ENCODE measurements at regions not wholly inside any gene's neighbourhood (a gene's known extent, or its start where the extent isn't known, plus 50 kb on each side); places are given as distances from the start of the nearest gene placed in this dataset.

GRCh38 chr5:2110934-2111462 lies 228.3 kb upstream of the IRX4 start:
- Histone ChIP-seq H3K27me3 (ENCODE audit: control insufficient read depth, insufficient read depth, low read length) (peaks cover 7% of the 10 kb centered on the region), H3K36me3 (ENCODE audit: control insufficient read depth, insufficient read depth, low read length) (no peaks in the 10 kb centered on the region), H3K4me3 (ENCODE audit: low read length) (no peak overlapping the region), H3K9me3 (ENCODE audit: control insufficient read depth, low read length) (no peaks in the 10 kb centered on the region), H3K9ac (ENCODE audit: low read length) (no peak overlapping the region), H3K4me1 (ENCODE audit: control insufficient read depth, insufficient read depth, low read length) (no peaks in the 10 kb centered on the region)

GRCh38 chr5:2110137-2110933 lies 227.6 kb upstream of the IRX4 start:
- H3K4me1 ChIP-seq (ENCODE audit: control insufficient read depth, insufficient read depth, low read length), result no peaks in the 10 kb centered on the region
- H3K9ac ChIP-seq (ENCODE audit: low read length), result no peak overlapping the region
- peaks cover 7% of the 10 kb centered on the region for H3K27me3 ChIP-seq (ENCODE audit: control insufficient read depth, insufficient read depth, low read length)
- no peak overlapping the region for H3K4me3 ChIP-seq (ENCODE audit: low read length)
- no peaks in the 10 kb centered on the region for H3K9me3 ChIP-seq (ENCODE audit: control insufficient read depth, low read length)
- no peaks in the 10 kb centered on the region for H3K36me3 ChIP-seq (ENCODE audit: control insufficient read depth, insufficient read depth, low read length)

GRCh38 chr5:2109566-2109965 lies 226.8 kb upstream of the IRX4 start:
- Histone ChIP-seq H3K4me1 (ENCODE audit: control insufficient read depth, insufficient read depth, low read length) (no peaks in the 10 kb centered on the region), H3K9me3 (ENCODE audit: control insufficient read depth, low read length) (no peaks in the 10 kb centered on the region), H3K9ac (ENCODE audit: low read length) (no peak overlapping the region), H3K36me3 (ENCODE audit: control insufficient read depth, insufficient read depth, low read length) (no peaks in the 10 kb centered on the region), H3K4me3 (ENCODE audit: low read length) (no peak overlapping the region), H3K27me3 (ENCODE audit: control insufficient read depth, insufficient read depth, low read length) (peaks cover 7% of the 10 kb centered on the region)

- Histone ChIP-seq H3K9ac (ENCODE audit: low read length) (no peak overlapping the region), H3K27me3 (ENCODE audit: control insufficient read depth, insufficient read depth, low read length) (peaks cover 7% of the 10 kb centered on the region), H3K4me3 (ENCODE audit: low read length) (no peak overlapping the region), H3K9me3 (ENCODE audit: control insufficient read depth, low read length) (no peaks in the 10 kb centered on the region), H3K36me3 (ENCODE audit: control insufficient read depth, insufficient read depth, low read length) (no peaks in the 10 kb centered on the region), H3K4me1 (ENCODE audit: control insufficient read depth, insufficient read depth, low read length) (no peaks in the 10 kb centered on the region)
These were observed 224.0 kb upstream of the IRX4 start for GRCh38 chr5:2106721-2107120.

DNA sequence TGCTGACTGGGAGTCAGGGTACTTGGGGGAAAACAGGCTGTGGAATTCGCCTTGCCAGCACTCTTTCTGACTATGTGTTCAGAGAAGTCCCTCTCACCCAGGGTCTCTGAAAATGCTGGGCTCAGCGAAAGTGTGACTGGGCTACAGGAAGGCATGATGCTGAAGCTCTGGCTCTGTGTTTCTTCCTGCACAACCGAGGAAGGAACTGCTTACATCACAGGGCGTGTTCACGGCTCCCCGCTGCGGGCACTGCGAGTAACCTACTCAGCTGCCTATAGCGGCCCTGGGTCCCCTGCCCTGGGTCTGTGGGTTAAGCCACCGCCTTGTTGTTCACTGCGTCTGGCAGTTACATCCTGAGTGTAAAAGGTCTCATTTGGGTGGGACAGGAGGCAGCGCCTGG lies 222.4 kb upstream of the IRX4 start:
- H3K4me1 ChIP-seq (ENCODE audit: control insufficient read depth, insufficient read depth, low read length), result no peaks in the 10 kb centered on the region
- no peak overlapping the region for H3K9ac ChIP-seq (ENCODE audit: low read length)
- H3K36me3 ChIP-seq (ENCODE audit: control insufficient read depth, insufficient read depth, low read length), result no peaks in the 10 kb centered on the region
- no peaks in the 10 kb centered on the region for H3K27me3 ChIP-seq (ENCODE audit: control insufficient read depth, insufficient read depth, low read length)
- no peak overlapping the region for H3K4me3 ChIP-seq (ENCODE audit: low read length)
- no peaks in the 10 kb centered on the region for H3K9me3 ChIP-seq (ENCODE audit: control insufficient read depth, low read length)

- Histone ChIP-seq H3K4me3 (ENCODE audit: low read length) (no peak overlapping the region), H3K36me3 (ENCODE audit: control insufficient read depth, insufficient read depth, low read length) (no peaks in the 10 kb centered on the region), H3K9me3 (ENCODE audit: control insufficient read depth, low read length) (no peaks in the 10 kb centered on the region), H3K27me3 (ENCODE audit: control insufficient read depth, insufficient read depth, low read length) (no peaks in the 10 kb centered on the region), H3K4me1 (ENCODE audit: control insufficient read depth, insufficient read depth, low read length) (no peaks in the 10 kb centered on the region), H3K9ac (ENCODE audit: low read length) (no peak overlapping the region)
These were observed 221.2 kb upstream of the IRX4 start for GRCh38 chr5:2103940-2104339.

- no peaks in the 10 kb centered on the region for H3K27me3 ChIP-seq (ENCODE audit: control insufficient read depth, insufficient read depth, low read length)
- no peaks in the 10 kb centered on the region for H3K9me3 ChIP-seq (ENCODE audit: control insufficient read depth, low read length)
- no peak overlapping the region for H3K4me3 ChIP-seq (ENCODE audit: low read length)
- no peak overlapping the region for H3K9ac ChIP-seq (ENCODE audit: low read length)
- H3K4me1 ChIP-seq (ENCODE audit: control insufficient read depth, insufficient read depth, low read length), result no peaks in the 10 kb centered on the region
- no peaks in the 10 kb centered on the region for H3K36me3 ChIP-seq (ENCODE audit: control insufficient read depth, insufficient read depth, low read length)
These were observed 220.4 kb upstream of the IRX4 start for GRCh38 chr5:2102819-2103776.

GRCh38 chr5:2101685-2102084 lies 219.0 kb upstream of the IRX4 start:
- H3K27me3 ChIP-seq (ENCODE audit: control insufficient read depth, insufficient read depth, low read length), result no peaks in the 10 kb centered on the region
- no peak overlapping the region for H3K9ac ChIP-seq (ENCODE audit: low read length)
- no peak overlapping the region for H3K4me3 ChIP-seq (ENCODE audit: low read length)
- no peaks in the 10 kb centered on the region for H3K4me1 ChIP-seq (ENCODE audit: control insufficient read depth, insufficient read depth, low read length)
- H3K9me3 ChIP-seq (ENCODE audit: control insufficient read depth, low read length), result no peaks in the 10 kb centered on the region
- H3K36me3 ChIP-seq (ENCODE audit: control insufficient read depth, insufficient read depth, low read length), result no peaks in the 10 kb centered on the region

- H3K4me1 ChIP-seq (ENCODE audit: control insufficient read depth, insufficient read depth, low read length), result no peaks in the 10 kb centered on the region
- H3K9me3 ChIP-seq (ENCODE audit: control insufficient read depth, low read length), result no peaks in the 10 kb centered on the region
- no peaks in the 10 kb centered on the region for H3K27me3 ChIP-seq (ENCODE audit: control insufficient read depth, insufficient read depth, low read length)
- no peak overlapping the region for H3K4me3 ChIP-seq (ENCODE audit: low read length)
- no peaks in the 10 kb centered on the region for H3K36me3 ChIP-seq (ENCODE audit: control insufficient read depth, insufficient read depth, low read length)
- H3K9ac ChIP-seq (ENCODE audit: low read length), result no peak overlapping the region
These were observed 214.3 kb upstream of the IRX4 start for GRCh38 chr5:2096887-2097505.

DNA sequence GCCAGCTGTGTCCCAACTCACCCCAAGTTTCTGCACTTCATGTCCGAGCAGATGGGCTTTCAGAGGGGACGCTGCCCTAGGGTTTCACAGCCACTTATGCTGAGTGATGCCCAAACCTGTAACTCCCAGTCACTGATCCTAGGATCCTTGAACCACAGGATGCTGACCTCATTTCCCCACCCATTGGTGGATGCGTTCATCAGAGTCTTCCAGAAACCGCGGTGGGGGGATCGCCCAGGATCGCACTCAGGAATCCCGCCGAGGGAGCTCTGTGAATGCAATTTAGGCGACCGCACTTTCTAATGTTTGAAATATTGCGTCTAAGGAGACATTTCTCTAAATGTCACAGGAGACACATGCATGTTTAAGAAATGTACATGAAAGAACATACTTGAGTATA lies 212.3 kb upstream of the IRX4 start:
- Histone ChIP-seq H3K4me3 (ENCODE audit: low read length) (no peak overlapping the region), H3K36me3 (ENCODE audit: control insufficient read depth, insufficient read depth, low read length) (no peaks in the 10 kb centered on the region), H3K9me3 (ENCODE audit: control insufficient read depth, low read length) (no peaks in the 10 kb centered on the region), H3K27me3 (ENCODE audit: control insufficient read depth, insufficient read depth, low read length) (no peaks in the 10 kb centered on the region), H3K4me1 (ENCODE audit: control insufficient read depth, insufficient read depth, low read length) (no peaks in the 10 kb centered on the region), H3K9ac (ENCODE audit: low read length) (no peak overlapping the region)

DNA sequence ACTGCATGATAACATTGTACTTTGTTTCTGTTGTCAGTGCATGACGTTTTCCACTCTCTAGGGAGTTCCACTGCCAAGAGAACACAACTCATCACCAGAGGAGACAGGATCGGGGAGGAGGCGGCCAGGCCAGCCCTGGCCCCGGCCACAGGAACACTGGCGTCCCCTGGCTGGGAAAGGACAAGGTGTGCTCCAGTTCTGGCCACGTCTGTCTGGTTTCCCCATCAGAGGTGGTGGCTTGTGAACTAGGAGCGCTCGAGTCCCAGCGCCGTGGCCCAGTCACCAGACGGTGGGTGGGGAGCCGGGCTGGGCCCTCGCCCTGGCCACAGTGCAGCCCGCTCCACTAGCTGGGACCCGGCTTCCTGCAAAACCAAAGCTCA lies 211.9 kb upstream of the IRX4 start:
- H3K4me1 ChIP-seq (ENCODE audit: control insufficient read depth, insufficient read depth, low read length), result no peaks in the 10 kb centered on the region
- H3K27me3 ChIP-seq (ENCODE audit: control insufficient read depth, insufficient read depth, low read length), result no peaks in the 10 kb centered on the region
- no peaks in the 10 kb centered on the region for H3K9me3 ChIP-seq (ENCODE audit: control insufficient read depth, low read length)
- no peak overlapping the region for H3K9ac ChIP-seq (ENCODE audit: low read length)
- H3K36me3 ChIP-seq (ENCODE audit: control insufficient read depth, insufficient read depth, low read length), result no peaks in the 10 kb centered on the region
- no peak overlapping the region for H3K4me3 ChIP-seq (ENCODE audit: low read length)

Measured in mucosa of stomach (tissue), 1 donor.